ENCODE measurements at regions not wholly inside any gene's neighbourhood (a gene's known extent, or its start where the extent isn't known, plus 50 kb on each side); places are given as distances from the start of the nearest gene placed in this dataset.

DNA sequence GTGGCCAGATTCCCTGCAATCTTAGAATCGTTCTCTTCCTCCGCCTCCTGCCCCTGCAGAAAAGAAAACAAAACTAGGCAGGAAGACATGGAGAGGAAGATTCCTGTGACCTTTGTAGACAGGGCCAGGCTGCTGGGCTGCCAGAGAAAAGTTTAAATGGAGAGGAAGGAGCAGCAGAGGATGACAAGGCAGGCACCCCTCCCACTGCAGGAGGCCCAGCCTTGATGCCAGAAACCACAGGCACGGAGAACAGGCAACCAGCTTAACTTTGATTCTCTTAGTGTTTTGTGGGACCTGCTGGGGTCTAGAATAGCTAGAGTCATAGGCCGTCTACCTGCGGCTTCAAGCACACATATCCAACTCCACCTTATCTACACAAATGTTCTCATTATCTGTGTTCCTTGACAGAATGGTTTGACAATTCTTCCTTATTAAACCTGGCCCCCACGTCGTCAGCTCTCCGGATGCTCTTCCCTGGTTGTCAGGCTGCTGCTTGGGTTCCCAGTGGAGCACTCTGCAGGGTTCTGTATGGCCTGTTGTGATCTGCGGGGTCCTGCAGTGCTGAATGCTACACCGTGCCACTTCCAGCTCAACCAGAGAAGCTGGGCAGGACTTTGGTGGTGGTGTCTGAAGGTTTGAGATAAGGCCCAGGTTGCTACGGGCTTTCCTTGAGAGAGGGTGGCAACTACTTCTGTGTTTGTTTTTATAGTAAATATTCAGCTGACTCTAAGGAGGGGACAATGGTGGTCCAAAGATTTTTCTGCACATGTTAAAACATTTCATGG is 609.5 kb downstream of the AACS start:
- DNase-seq (ENCODE audit: low spot score): no peak

GRCh38 chr12:125676366-125676765 is 611.1 kb downstream of the AACS start:
- DNase-seq (ENCODE audit: low spot score): no peak

DNA sequence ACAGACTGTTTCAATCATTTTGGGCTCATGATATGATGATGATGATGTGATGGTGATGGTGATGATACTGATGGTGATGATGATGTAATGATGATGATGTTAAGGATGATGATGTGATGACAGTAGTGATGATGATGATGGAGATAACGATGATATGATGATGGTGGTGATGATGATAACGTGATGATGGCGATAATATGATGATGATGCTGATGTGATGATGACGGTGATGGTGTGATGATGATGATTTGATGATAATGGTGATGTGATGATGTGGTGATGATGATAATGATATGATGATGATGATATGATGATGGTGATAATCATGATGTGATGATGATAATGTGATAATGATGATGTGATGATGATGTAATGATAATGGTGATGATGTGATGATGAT is 612.6 kb downstream of the AACS start:
- no peak for DNase-seq (ENCODE audit: low spot score)

DNA sequence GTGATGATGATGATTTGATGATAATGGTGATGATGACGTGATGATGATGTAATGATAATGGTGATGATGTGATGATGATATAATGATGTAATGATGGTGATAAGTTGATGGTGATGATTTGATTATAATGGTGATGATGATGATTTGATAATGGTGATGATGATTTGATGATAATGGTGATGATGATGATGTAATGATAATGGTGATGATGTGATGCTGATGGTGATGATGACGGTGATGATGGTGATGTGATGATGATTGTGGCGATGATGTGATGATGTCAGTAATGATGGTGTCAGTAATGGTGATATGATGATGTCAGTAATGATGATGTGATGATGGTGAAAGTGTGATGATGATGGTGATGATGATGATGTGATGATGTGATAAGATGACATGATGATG is 613.4 kb downstream of the AACS start:
- no peak for DNase-seq (ENCODE audit: low spot score)

DNA sequence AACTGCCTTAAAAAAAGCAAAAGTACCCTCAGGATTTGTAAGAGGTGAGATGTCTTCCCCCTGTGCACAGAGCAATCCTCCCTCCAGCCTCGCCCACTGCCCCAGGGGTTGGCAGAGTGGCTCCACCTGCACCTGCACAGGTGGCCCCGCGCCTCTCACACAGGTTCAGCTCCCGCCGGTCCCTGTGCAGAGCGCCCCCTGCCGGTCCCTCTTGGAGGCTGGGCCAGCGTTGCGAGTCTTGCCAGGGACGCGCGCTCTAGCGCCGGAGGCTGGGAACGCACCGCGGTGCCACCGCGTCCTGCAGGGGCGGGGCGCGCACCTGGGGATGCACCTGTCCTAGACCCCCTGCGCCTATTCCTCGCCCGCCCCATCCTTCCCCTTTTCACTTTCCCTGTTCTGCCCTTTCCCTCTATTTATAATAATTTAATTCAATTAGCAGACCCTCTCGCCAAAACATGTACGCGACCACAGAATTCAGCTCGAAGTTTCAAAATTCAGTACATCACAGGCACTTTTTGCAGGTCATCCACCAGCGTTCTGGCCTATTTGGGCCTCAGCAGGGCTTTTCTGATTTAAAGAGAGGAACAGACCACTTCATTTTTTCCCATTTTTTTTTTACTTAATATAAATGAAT is 618.6 kb downstream of the AACS start:
- no peak for DNase-seq (ENCODE audit: low spot score)

- no peak for DNase-seq (ENCODE audit: low spot score)
Measured at GRCh38 chr12:125684968-125685790, 619.9 kb downstream of the AACS start.

DNA sequence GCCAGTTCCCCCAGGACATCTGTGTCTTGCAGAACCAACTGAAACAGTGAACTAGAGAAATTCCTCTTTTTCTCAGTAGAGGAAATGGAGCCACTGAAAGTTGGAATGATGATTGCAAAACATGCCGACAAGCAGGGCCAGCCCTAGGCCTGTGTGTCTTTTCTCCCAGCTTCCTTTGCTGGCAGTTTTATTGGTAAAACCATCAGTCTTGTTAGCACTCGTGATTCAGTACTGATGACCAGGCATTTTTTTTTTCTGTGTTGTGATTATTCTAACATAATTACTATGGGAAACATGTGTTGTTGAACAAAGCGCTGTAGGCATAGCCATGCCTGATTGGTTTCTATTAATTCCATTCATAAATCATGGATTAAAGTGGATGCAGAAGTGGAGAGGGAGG is 620.7 kb downstream of the AACS start:
- DNase-seq (ENCODE audit: low spot score): no peak

GRCh38 chr12:125687403-125687802 is 622.2 kb downstream of the AACS start:
- DNase-seq (ENCODE audit: low spot score): no peak

DNA sequence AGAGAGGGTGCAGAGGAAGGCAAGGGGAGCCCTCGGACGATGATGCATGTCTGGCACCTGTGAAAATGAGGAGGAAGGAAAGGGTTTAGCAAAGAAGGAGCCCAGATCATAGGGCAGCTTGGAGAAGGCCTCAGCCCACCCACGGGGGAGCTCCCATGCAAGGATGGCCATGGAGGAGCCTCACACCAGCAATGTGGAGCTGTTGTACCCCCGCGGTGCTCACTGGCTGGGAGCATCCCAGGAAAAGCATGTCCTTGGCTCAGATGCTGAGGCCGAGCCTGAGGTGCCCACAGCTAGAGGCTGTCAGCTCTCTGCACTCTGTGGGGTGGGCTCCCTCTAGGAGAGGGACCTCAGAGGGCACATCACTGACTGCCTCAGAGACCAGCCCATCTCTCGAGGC is 622.6 kb downstream of the AACS start:
- DNase-seq (ENCODE audit: low spot score): no peak

GRCh38 chr12:125688223-125688622 is 623.0 kb downstream of the AACS start:
- DNase-seq (ENCODE audit: low spot score): no peak

GRCh38 chr12:125688881-125689280 is 623.6 kb downstream of the AACS start:
- DNase-seq (ENCODE audit: low spot score): no peak

GRCh38 chr12:125689576-125690410 is 624.6 kb downstream of the AACS start:
- no peak for DNase-seq (ENCODE audit: low spot score)

GRCh38 chr12:125690841-125691240 is 625.6 kb downstream of the AACS start:
- no peak for DNase-seq (ENCODE audit: low spot score)

DNA sequence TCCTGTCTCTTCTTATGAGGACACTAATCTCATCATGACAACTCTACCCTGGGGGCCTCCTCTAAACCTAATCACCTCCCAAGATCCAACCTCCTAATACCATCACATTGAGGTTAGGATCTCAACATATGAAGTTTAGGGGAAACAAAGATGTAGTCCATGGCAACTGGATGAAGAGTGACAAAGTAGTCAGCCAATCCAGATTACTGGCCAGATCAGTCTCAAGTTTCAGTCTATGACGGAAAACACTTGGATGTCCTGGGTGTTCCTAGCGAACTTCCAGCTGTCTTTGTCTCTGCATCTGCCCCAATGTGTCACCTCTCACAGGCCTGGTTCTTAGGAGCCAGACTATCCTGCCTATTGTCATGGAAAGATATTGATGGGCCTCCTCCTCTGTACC is 630.8 kb downstream of the AACS start:
- DNase-seq (ENCODE audit: low spot score): no peak

- no peak for DNase-seq (ENCODE audit: low spot score)
Measured at GRCh38 chr12:125704803-125705202, 639.6 kb downstream of the AACS start.

GRCh38 chr12:125720961-125721360 is 655.7 kb downstream of the AACS start:
- no peak for DNase-seq (ENCODE audit: low spot score)

DNA sequence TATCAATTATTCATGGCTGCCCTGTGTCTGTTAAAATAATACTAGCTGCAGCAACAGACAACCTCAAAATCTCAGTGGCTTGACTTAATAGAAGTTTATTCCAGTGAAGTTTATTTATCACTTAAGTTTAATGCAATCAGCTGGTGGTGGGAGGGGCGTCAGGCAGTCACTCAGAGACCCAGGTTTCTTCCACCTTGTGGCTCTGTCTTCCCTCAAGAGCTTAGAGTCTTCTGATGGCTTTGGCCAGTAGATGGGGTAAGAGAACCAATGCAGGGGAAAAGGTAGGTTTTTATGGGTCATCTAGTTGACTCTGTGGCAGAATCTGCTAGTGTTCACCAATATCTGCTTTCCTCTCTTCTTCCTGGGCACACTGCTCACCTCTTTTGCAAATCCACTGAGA is 668.9 kb downstream of the AACS start:
- no peak for DNase-seq (ENCODE audit: low spot score)

DNA sequence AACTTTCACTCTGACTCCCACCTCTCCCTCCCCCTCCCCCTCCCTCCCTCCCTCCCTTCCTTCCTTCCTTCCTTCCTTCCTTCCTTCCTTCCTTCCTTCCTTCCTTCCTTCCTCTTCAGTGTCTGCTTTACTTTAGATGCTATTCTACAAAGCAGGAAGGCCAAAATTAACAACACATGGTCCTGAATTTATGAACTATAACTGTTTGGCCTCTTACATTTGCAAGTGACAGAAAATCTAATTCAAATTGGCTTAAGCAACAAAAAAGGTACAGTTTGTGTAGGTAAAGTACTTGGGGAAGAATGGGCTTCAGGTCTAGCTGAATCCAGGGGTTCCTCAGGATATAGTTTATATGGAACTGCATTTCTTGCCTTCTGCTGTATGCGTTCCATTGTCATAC is 673.0 kb downstream of the AACS start:
- no peak for DNase-seq (ENCODE audit: low spot score)

DNA sequence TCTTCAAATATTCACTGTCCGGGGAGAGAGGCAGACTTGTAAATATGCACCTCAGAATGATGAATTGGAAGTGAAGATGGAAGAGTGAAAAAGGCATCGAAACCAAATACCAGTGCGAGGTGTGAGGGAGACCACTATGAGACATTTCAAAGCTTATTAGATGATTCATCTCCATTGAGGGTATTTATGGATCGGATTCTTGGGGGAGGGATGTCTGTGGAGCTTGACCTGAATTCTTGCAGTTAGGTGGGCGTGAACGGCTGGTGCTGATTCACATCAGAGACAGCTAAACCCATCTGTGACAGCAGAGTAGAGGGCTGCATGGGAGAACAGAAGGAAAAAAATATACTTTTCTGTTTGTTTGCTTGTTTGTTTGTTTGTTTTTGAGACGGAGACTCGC is 677.2 kb downstream of the AACS start:
- no peak for DNase-seq (ENCODE audit: low spot score)

DNA sequence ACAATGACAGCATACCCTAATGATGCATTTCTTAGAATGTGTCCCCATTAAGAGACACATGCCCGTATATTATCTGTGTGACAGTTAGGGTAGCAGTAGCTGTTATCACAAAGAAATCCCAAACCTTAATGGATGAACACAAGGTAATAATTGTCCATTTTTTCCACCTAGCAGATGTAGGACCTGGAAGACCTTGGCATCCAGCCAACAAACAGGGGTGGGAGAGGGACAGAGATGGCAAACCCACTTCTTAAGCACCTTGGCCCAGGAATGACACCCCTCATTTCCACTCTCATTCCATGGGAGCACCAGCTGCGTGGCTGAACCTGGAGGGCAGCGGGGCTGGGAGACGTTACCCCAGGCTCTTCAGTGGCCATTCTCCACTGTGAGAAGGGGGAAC is 679.0 kb downstream of the AACS start:
- no peak for DNase-seq (ENCODE audit: low spot score)

- no peak for DNase-seq (ENCODE audit: low spot score)
Measured at GRCh38 chr12:125755512-125755911, 690.3 kb downstream of the AACS start.

- DNase-seq (ENCODE audit: low spot score): no peak
Measured at GRCh38 chr12:125766091-125766490, 700.9 kb downstream of the AACS start.
